ENCODE measurements at regions not wholly inside any gene's neighbourhood (a gene's known extent, or its start where the extent isn't known, plus 50 kb on each side); places are given as distances from the start of the nearest gene placed in this dataset.
A peak's percentile ranks its signal among the peaks of the same experiment; 100 is the strongest.

GRCh38 chr2:23306401-23306800 is 78.6 kb upstream of the KLHL29 start:
- Histone ChIP-seq H3K9ac (ENCODE audit: low read length) (no peak overlapping the region), H3K4me3 (ENCODE audit: low read length) (no peak overlapping the region), H3K27me3 (replicated peaks; ENCODE audit: control insufficient read depth, insufficient read depth, low read length) (peaks cover 18% of the 10 kb centered on the region), H3K36me3 (ENCODE audit: control insufficient read depth, insufficient read depth, low read length, severe bottlenecking) (no peaks in the 10 kb centered on the region), H3K9me3 (ENCODE audit: control insufficient read depth, low read length) (no peaks in the 10 kb centered on the region), H3K4me1 (ENCODE audit: control insufficient read depth, insufficient read depth, low read length) (peaks cover 5% of the 10 kb centered on the region)
- DNase-seq (ENCODE audit: low read depth), result no peak

GRCh38 chr2:23311186-23311585 is 73.8 kb upstream of the KLHL29 start:
- H3K4me1 ChIP-seq (ENCODE audit: control insufficient read depth, insufficient read depth, low read length), result no peaks in the 10 kb centered on the region
- H3K9ac ChIP-seq (ENCODE audit: low read length), result no peak overlapping the region
- H3K4me3 ChIP-seq (ENCODE audit: low read length), result no peak overlapping the region
- no peak for DNase-seq (ENCODE audit: low read depth)
- H3K36me3 ChIP-seq (ENCODE audit: control insufficient read depth, insufficient read depth, low read length, severe bottlenecking), result no peaks in the 10 kb centered on the region
- peaks cover 22% of the 10 kb centered on the region for H3K27me3 ChIP-seq (replicated peaks; ENCODE audit: control insufficient read depth, insufficient read depth, low read length)
- H3K9me3 ChIP-seq (ENCODE audit: control insufficient read depth, low read length), result no peaks in the 10 kb centered on the region

GRCh38 chr2:23312996-23313606 is 71.9 kb upstream of the KLHL29 start:
- Histone ChIP-seq H3K36me3 (ENCODE audit: control insufficient read depth, insufficient read depth, low read length, severe bottlenecking) (no peaks in the 10 kb centered on the region), H3K4me3 (ENCODE audit: low read length) (no peak overlapping the region), H3K9ac (ENCODE audit: low read length) (no peak overlapping the region), H3K4me1 (ENCODE audit: control insufficient read depth, insufficient read depth, low read length) (no peaks in the 10 kb centered on the region), H3K9me3 (ENCODE audit: control insufficient read depth, low read length) (no peaks in the 10 kb centered on the region), H3K27me3 (replicated peaks; ENCODE audit: control insufficient read depth, insufficient read depth, low read length) (peaks cover 33% of the 10 kb centered on the region)
- no peak for DNase-seq (ENCODE audit: low read depth)

GRCh38 chr2:23314687-23315086 is 70.3 kb upstream of the KLHL29 start:
- Histone ChIP-seq H3K9ac (ENCODE audit: low read length) (no peak overlapping the region), H3K36me3 (ENCODE audit: control insufficient read depth, insufficient read depth, low read length, severe bottlenecking) (no peaks in the 10 kb centered on the region), H3K4me3 (ENCODE audit: low read length) (no peak overlapping the region), H3K9me3 (ENCODE audit: control insufficient read depth, low read length) (no peaks in the 10 kb centered on the region), H3K27me3 (replicated peaks; ENCODE audit: control insufficient read depth, insufficient read depth, low read length) (peaks cover 33% of the 10 kb centered on the region), H3K4me1 (ENCODE audit: control insufficient read depth, insufficient read depth, low read length) (no peaks in the 10 kb centered on the region)
- no peak for DNase-seq (ENCODE audit: low read depth)

- DNase-seq (ENCODE audit: low read depth), result no peak
- peaks cover 10% of the 10 kb centered on the region for H3K4me1 ChIP-seq (ENCODE audit: control insufficient read depth, insufficient read depth, low read length)
- no peaks in the 10 kb centered on the region for H3K9me3 ChIP-seq (ENCODE audit: control insufficient read depth, low read length)
- H3K9ac ChIP-seq (ENCODE audit: low read length), result no peak overlapping the region
- no peaks in the 10 kb centered on the region for H3K36me3 ChIP-seq (ENCODE audit: control insufficient read depth, insufficient read depth, low read length, severe bottlenecking)
- H3K4me3 ChIP-seq (ENCODE audit: low read length), result no peak overlapping the region
- peaks cover 42% of the 10 kb centered on the region for H3K27me3 ChIP-seq (replicated peaks; ENCODE audit: control insufficient read depth, insufficient read depth, low read length)
Measured at GRCh38 chr2:23320058-23320457, 64.9 kb upstream of the KLHL29 start.

GRCh38 chr2:23321751-23322150 is 63.2 kb upstream of the KLHL29 start:
- Histone ChIP-seq H3K9ac (ENCODE audit: low read length) (no peak overlapping the region), H3K27me3 (replicated peaks; ENCODE audit: control insufficient read depth, insufficient read depth, low read length) (peaks cover 41% of the 10 kb centered on the region), H3K9me3 (ENCODE audit: control insufficient read depth, low read length) (no peaks in the 10 kb centered on the region)

GRCh38 chr2:23322567-23323197 is 62.3 kb upstream of the KLHL29 start:
- H3K9me3 ChIP-seq (ENCODE audit: control insufficient read depth, low read length), result no peaks in the 10 kb centered on the region
- H3K4me3 ChIP-seq (ENCODE audit: low read length), result peak overlapping the region; percentile 12
- no peaks in the 10 kb centered on the region for H3K36me3 ChIP-seq (ENCODE audit: control insufficient read depth, insufficient read depth, low read length, severe bottlenecking)
- peaks cover 10% of the 10 kb centered on the region for H3K4me1 ChIP-seq (ENCODE audit: control insufficient read depth, insufficient read depth, low read length)
- DNase-seq (ENCODE audit: low read depth), result no peak
- H3K27me3 ChIP-seq (replicated peaks; ENCODE audit: control insufficient read depth, insufficient read depth, low read length), result peaks cover 37% of the 10 kb centered on the region
- no peak overlapping the region for H3K9ac ChIP-seq (ENCODE audit: low read length)

More at GRCh38 chr2:23321751-23322150, 63.2 kb upstream of the KLHL29 start:
- no peak overlapping the region for H3K4me3 ChIP-seq (ENCODE audit: low read length)
- H3K36me3 ChIP-seq (ENCODE audit: control insufficient read depth, insufficient read depth, low read length, severe bottlenecking), result no peaks in the 10 kb centered on the region
- peaks cover 10% of the 10 kb centered on the region for H3K4me1 ChIP-seq (ENCODE audit: control insufficient read depth, insufficient read depth, low read length)
- no peak for DNase-seq (ENCODE audit: low read depth)

- Histone ChIP-seq H3K4me1 (ENCODE audit: control insufficient read depth, insufficient read depth, low read length) (peaks cover 10% of the 10 kb centered on the region), H3K9ac (ENCODE audit: low read length) (no peak overlapping the region), H3K27me3 (replicated peaks; ENCODE audit: control insufficient read depth, insufficient read depth, low read length) (peaks cover 42% of the 10 kb centered on the region), H3K4me3 (ENCODE audit: low read length) (peak overlapping the region; percentile 12), H3K9me3 (ENCODE audit: control insufficient read depth, low read length) (no peaks in the 10 kb centered on the region), H3K36me3 (ENCODE audit: control insufficient read depth, insufficient read depth, low read length, severe bottlenecking) (no peaks in the 10 kb centered on the region)
- no peak for DNase-seq (ENCODE audit: low read depth)
Measured at GRCh38 chr2:23323198-23323916, 61.6 kb upstream of the KLHL29 start.

- no peak overlapping the region for H3K9ac ChIP-seq (ENCODE audit: low read length)
- H3K36me3 ChIP-seq (ENCODE audit: control insufficient read depth, insufficient read depth, low read length, severe bottlenecking), result no peaks in the 10 kb centered on the region
- H3K27me3 ChIP-seq (replicated peaks; ENCODE audit: control insufficient read depth, insufficient read depth, low read length), result peaks cover 49% of the 10 kb centered on the region
- DNase-seq (ENCODE audit: low read depth), result no peak
- peaks cover 10% of the 10 kb centered on the region for H3K4me1 ChIP-seq (ENCODE audit: control insufficient read depth, insufficient read depth, low read length)
- peaks cover under 1% of the 10 kb centered on the region for H3K9me3 ChIP-seq (ENCODE audit: control insufficient read depth, low read length)
- no peak overlapping the region for H3K4me3 ChIP-seq (ENCODE audit: low read length)
Measured at GRCh38 chr2:23323917-23324680, 60.9 kb upstream of the KLHL29 start.

- H3K9me3 ChIP-seq (ENCODE audit: control insufficient read depth, low read length), result peaks cover 3% of the 10 kb centered on the region
- peaks cover 67% of the 10 kb centered on the region for H3K27me3 ChIP-seq (replicated peaks; ENCODE audit: control insufficient read depth, insufficient read depth, low read length)
- no peak overlapping the region for H3K9ac ChIP-seq (ENCODE audit: low read length)
- H3K4me3 ChIP-seq (ENCODE audit: low read length), result no peak overlapping the region
- H3K36me3 ChIP-seq (ENCODE audit: control insufficient read depth, insufficient read depth, low read length, severe bottlenecking), result no peaks in the 10 kb centered on the region
- DNase-seq (ENCODE audit: low read depth), result no peak
- H3K4me1 ChIP-seq (ENCODE audit: control insufficient read depth, insufficient read depth, low read length), result peaks cover 10% of the 10 kb centered on the region
Measured at GRCh38 chr2:23326330-23326729, 58.6 kb upstream of the KLHL29 start.

GRCh38 chr2:23327416-23327815 is 57.6 kb upstream of the KLHL29 start:
- H3K27me3 ChIP-seq (replicated peaks; ENCODE audit: control insufficient read depth, insufficient read depth, low read length), result peaks cover 78% of the 10 kb centered on the region
- no peak for DNase-seq (ENCODE audit: low read depth)
- H3K9me3 ChIP-seq (ENCODE audit: control insufficient read depth, low read length), result peaks cover 3% of the 10 kb centered on the region
- H3K9ac ChIP-seq (ENCODE audit: low read length), result no peak overlapping the region
- no peaks in the 10 kb centered on the region for H3K36me3 ChIP-seq (ENCODE audit: control insufficient read depth, insufficient read depth, low read length, severe bottlenecking)
- H3K4me3 ChIP-seq (ENCODE audit: low read length), result no peak overlapping the region
- peaks cover 10% of the 10 kb centered on the region for H3K4me1 ChIP-seq (ENCODE audit: control insufficient read depth, insufficient read depth, low read length)
